Fibroblast of skin of left biceps (primary cell): ENCODE measurements at regions not wholly inside any gene's neighbourhood (a gene's known extent, or its start where the extent isn't known, plus 50 kb on each side); places are given as distances from the start of the nearest gene placed in this dataset.
"Not testable (repeated sequence)": the region's sequence is repeated elsewhere in the genome, so short reads cannot be mapped to it uniquely, and the experiment has no call there.

Source experiments
- DNase-seq, 2 experiments: peaks; one replicate each; pipeline ENCODE4 v3.0.0-alpha.2; 2013; ENCODE audit warnings: low read depth in 2 of 2

DNA sequence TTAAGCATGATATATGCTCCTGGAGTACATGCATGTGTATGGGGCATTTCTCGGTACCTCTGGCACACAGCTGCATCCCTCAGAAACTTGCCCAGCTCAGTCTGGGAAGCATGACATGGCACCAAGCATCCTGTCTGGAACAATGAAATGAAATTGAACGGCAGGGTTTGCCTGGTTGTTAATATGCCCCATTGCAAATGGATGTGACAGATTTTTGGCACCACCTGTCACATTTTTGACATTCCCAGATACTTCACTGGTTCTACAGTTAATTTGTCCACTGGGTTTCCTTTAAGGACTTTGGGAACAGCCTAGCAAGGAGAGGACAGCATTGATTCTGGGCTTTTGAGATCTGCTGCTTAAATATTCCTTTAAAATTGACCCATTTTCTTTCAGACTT lies 305.8 kb downstream of the TSN start:
- DNase-seq, result no peak

DNA sequence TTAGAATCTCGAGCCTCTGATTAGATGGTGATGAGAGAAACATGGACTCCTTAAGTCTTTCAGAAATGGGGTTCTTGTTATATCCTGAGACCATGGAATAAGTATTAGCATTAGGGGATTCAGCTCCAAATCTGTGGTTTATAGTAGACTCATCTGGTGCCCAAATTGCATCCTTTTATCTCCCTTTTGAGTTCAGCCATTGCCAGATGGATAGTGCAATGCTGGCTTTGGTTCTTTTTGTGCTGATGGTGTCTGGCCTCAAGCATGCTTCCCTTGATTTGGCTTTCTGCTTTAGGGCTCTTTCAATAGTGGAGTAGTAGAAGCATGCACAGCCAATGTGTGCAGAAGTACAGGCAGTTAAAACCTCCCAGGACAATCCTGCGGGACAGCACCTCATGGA lies 306.4 kb downstream of the TSN start:
- DNase-seq, result no peak

DNA sequence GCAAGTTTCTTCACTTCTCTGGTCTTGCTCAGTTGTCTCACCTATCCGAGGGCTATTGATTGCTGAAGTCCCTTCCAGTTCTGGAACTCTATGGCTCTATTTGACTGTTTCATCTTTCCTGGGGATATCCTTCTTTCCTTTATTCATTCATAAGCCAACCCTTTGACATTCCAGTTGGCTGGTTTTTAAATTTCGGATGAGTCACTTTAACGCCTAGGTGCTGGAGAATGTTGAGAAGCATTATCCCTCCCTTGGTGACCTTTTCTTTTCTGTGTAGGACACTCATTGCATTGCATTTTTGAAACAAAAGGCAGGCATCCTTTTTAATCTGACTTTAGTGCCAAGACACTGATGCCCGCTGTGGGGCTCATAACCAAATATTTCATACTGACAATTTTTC lies 307.1 kb downstream of the TSN start:
- DNase-seq, result no peak

DNA sequence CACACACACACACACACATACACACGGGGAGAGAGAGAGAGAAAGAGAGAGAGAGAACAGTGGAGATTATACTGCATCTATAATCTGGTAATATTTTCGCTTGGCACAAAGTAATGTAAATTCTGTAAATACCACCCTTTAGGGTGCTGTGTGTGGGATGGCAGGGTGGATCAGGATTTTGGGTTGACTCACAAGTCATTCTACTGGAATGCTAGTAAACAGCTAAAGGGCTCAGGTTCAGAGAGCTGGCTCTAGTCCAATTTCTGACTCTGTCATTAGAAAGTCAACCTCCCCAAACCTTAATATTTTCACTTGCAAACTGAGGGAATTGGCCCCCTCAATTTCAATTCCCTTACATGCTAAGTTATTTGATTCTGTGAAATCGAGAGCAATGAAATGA lies 308.3 kb downstream of the TSN start:
- no peak for DNase-seq

DNA sequence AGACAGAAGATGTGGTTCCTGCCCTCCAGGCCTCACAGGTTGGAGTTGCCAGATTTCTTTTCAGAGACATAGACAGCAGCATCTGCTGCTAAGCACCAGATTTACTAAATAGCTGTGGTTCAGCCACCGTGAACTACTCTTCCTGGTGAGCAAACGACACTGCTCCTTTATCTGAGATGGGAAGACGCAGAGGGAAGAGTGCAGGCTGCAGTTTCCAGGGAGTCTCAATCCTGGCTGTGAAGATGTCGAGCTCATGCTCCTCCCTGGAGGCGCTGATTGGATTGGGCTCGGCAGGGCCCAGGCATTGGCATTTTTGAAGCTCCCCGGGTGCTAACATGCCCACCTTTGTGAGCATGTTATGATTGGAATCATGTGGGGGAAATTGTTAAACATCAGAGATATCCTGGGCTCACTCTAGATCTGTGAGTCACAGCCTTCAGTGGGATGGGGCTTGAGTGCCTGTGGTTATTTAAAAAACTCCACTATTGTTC lies 314.8 kb downstream of the TSN start:
- no peak for DNase-seq

DNA sequence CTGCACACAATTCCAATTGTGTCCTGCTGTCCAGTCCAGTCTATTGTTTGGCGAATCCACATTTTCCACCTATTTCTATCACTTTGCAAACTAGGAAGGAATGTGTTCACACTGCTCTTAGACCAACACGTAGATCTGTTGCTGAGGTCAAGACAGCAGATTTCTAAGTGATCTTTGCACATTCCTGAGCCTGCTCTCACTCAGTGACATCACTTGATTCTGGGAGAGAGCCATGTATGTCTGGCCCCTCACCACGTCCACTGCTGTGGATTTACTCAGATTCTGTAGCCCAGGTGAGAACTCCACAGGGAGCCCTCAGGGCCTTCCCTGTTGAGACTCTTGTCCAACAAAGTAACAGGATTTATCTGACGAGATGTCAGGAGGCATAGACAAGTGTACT lies 317.2 kb downstream of the TSN start:
- no peak for DNase-seq

DNA sequence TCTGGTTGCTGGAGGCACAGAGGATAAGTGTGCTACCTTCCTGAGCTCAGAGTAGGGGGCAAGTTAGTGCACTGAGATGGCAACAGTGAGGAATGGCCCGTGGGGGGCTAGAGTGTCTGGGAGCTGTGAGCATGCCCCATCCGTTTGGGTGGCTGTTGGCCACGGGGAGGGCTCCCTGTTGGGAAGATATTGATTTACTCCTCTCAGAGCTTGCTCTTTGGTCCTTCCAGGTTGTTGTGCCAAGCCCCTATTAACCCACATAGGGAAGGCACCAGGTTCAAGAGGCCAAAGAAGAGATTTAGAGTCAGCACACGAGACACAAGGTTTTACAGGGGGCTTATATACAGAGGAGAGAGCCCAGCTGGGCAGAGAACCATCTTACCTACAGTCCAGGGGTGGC lies 318.8 kb downstream of the TSN start:
- DNase-seq, result no peak

DNA sequence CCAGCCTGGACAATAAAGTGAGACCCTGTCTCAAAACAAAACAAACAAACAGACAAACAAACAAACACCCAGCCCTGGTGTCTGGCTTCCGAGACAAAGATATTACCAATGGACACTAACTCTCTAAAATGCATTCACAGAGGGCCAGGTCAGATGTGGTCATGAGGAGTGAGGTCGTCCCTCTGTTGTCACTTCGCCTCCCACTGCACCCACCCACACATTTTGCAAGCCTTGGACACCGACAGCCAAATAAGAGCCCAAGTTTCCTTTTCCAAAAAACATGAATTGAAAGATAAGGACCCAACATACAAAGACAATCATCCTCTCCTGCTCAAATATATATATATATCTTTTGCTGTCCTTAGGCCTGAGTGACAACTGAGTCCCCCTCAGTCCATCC lies 319.9 kb downstream of the TSN start:
- no peak for DNase-seq

DNA sequence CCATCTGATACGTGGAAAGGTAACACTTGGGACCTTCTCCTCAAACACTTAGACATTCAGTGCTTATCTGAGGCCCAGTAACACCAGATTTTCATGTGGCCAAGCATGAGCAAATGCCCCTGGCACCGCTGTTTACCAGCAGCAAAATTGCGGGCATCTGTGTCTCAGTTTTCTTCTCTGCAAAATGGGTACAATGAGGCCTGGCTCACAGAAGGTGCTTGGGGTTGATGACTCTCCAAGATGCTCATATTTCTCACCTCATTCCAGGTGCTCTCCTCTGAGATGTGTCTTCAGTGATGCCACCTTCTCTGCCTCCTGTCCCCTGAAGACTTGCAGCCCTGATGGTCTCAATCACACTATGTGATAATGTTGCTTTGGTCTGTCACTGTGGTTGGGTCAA lies 321.7 kb downstream of the TSN start:
- DNase-seq, result no peak

DNA sequence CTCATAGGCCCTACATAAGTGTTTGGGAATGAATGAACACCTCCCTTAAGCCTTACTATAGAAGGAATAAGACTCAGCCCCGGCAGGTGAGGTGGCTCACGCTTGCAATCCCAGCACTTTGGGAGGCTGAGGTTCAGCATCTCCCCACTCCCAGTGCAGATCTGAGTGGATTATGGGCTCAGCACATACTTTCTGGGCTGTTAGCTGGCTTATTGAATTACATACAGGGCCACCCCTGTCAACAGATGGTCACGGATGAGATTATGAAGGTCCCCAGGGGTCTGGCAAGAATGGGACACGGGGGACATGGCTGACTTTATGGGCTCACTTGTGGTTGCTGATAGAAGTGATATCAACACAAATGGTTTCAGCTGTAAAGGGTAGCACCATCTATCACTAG lies 322.3 kb downstream of the TSN start:
- no peak for DNase-seq

DNA sequence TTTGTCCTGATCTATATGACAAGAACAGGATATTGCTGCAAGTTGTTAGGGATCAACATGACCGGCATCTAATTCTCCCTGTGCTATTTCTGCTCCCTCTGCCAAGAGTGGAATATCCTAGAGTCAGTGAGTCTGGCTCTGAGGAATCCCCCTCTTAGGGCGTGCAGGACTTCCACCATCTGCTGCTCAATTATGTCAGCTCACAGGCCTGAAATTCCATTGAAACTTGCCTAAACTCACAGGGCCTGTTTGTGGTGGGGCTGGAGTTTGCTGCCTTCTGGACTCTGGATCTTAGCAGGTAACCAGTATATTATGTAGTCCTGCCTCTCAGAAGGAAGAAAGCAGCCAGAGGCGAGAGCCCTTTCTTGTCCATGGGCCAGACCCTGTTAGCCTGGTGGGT lies 323.0 kb downstream of the TSN start:
- no peak for DNase-seq

DNA sequence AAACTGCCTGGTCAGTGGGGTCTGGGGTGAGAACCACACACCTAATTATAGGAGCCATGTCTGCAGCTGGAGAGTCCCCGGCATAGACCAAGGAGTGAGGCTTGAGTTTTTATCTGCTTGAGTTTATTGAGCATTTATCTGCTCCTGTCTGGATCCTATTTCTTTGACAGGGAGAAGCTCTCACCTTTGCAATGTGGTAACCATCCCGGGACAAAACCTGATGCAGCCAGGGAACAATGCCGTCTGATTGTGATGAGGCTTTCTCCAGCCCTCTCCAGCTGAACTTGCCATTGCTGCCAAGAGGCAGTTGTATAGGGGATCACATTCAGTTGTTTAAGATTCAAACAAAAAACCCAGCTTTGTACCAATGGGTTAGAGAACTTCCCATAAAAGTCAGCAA lies 324.4 kb downstream of the TSN start:
- DNase-seq, result no peak

DNA sequence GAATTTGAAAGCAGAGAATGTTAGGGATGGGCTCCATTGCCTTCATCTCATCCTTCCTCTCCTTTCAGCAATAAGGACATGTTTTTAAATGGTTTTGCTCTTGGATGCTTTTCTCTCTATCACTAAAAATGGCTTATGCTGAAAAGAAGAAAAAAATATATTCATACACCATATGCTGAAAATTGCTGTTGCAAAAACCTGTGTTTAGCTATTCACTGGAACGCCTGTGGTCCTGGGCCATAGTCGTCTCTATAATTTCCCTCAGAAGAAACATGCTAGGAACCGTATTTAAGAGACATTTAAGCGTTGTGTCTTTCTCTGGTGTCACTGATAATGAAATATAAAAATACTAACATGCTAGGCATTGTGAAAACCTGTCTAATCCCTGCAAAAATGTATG lies 324.9 kb downstream of the TSN start:
- DNase-seq, result no peak

DNA sequence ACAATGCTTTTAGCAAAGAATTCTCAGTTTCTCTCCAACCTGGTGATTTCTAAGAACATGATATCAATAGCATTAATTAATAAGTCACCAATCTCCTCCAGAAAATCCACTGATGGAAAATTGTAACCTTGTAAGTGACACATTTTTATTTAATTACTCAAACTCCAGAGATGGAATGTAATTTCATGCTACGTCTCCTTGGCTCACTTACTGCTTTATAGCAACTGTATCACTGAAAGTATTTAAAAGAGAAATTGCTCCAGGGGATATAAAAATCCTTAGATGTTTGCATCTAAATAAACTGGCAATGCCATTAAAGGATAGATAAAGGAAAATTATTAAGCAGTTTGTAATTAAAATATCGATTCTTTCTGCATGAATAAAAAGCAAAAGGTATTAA lies 325.4 kb downstream of the TSN start:
- no peak for DNase-seq

DNA sequence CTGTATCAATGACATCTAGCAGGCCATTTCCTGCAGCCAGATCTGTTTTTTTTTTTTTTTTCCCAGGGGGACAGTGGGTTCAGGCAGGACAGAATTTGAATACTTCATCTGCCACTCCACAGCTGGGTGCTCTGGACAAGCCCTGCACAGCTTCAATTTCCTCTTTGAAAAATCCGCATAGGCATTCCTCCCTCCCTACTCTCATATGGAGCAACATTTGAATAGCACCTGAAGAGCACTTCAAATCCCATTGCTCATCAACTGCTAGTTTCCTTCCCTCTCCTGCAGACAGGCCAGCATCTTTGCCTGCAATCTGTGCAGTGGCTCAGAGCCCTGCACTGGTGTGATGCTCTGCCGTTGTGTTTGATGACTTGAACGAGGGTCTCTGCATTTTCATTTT lies 326.3 kb downstream of the TSN start:
- no peak for DNase-seq

DNA sequence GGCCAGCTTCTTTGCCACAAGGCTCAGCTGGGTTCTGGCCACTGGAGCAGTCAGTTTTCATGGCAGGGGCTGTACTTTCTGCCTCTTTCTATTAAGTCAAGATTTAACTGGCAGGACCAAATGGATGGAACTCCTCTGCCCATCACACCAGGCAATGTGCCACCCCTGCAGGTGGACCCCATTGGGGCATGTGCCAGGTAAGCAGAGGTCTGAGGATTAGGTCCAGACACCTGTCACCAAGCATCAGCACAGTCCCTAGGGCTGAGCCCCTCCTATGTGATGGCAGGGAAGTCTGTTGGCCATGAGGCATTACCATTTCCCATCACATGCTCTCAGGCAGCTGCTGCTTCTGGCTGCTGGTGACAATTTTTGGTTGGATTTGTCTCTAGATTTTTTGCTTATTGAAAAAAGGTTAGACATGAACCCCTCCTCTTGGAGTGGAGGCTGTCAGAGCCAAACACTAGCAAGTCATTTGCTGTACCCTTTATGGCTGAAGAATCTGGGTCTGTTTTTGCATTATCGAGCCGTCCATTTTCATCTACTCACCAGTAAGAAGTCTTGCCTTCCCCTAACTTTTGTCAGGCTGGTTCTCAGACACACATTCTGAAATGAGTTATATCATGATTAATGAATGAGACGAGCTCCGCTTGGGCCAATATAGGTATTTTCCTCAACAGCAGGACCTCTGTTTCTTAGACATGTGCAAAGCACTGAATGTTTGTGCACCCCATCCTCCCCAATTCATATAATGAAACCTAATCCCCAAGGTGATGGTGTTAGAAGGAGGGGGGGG lies 328.0 kb downstream of the TSN start:
- no peak for DNase-seq

DNA sequence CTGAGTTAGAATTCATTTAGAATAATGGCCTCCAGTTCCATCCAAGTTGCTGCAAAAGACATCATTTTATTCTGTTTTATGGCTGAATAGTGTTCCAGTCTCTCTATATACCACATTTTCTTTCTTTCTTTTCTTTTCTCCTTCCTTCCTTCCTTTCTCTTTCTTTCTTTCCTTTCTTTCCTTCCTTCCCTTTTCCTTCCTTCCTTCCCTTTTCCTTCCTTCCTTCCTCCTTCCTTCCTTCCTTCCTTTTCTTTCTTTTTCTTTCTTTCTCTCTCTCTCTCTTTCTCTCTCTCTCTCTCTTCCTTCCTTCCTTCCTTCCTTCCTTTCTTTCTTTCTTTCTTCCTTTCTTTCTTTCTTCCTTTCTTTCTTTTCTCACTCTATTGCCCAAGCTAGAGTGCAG lies 330.2 kb downstream of the TSN start:
- DNase-seq, result not testable (repeated sequence)

DNA sequence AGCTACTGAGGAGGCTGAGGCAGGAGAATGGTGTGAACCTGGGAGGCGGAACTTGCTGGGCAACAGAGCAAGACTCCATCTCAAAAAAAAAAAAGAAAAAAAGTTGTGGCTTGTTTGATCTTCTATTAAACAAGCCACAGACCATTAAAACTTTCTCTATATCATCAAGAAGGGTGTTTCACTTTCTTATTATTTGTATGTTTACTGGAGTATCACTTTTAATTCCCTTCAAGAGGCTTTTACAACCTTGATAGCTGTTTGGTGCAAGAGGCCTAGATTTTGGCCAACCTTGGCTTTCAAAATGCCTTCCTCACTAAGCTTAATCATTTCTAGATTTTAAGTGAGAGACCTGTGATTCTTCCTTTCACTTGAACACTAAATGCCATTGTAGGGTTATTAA lies 339.1 kb downstream of the TSN start:
- no peak for DNase-seq

DNA sequence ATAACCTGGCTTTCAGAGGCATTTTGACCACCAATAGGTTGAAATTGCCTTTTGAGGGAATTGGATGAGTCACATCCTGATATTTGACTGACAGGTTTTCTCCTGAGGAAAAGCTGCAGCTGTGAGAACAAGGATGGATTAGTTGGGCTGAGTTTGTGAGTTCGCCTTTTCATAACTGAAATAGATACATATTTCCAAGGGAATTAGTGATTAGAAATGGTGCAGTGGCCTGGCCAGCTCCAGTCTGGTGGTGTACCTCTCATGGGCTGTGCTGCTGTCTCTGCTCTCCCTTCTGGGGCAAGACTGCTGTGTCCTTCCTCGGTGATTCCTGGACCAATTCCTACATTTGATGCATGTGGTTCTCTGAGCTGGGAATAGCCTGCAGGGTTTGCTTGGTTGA lies 341.3 kb downstream of the TSN start:
- no peak for DNase-seq

DNA sequence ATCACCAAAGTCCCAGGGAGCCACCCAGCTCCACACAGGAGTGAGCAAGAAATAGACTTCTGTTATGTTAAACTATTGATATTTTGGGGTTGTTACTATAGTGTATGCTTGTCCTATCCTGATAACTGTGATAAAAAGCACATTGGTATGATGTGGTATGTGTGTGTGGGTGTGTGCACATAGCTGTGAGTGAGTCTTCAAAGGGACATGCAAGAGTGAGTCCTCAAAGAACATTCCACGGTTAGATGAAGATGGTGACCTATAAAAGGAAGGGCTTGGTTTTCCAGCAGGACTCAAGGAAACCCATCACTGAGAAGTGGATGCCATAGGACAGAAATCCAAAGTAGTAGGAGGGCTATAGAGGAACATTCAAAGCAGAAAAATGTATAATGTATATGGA lies 342.9 kb downstream of the TSN start:
- DNase-seq, result no peak

DNA sequence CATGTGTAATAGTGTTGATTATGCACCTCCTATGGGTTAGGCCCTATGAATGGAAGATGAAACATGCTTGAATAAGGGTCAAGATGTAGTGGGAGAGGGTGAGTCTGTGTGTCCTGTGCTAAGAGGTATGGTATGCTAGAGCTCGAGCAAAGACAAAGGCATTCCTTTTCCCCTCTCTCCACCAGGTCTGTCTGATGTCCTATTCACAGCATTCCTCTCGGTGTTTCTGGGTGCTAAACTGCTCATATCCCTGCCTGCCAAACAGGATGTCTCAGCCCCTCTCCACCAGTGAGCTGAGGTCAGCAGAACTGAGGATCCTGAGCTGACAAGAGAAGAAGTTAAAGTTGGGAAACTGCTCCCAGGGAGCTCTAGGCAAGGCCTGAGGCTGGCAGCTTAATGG lies 344.9 kb downstream of the TSN start:
- DNase-seq, result no peak

DNA sequence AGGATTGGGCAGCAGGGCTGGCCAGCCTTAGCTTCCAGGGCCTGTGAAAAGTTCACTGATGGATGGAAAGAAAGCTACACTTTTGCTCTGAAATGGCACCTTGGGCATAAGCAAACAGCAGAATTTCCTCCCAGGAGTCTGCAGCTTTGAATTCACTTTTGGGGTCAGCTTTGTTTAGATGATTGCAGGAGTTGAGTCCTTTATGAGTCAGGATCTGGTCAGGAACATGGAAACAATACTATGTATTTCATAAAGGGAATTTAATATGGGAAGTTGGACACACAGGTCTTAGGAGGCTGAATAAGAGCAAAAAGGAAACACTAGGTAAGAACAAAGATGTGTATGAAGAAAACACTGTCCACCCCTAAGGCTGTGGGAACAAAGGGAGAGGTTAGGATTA lies 345.3 kb downstream of the TSN start:
- no peak for DNase-seq

DNA sequence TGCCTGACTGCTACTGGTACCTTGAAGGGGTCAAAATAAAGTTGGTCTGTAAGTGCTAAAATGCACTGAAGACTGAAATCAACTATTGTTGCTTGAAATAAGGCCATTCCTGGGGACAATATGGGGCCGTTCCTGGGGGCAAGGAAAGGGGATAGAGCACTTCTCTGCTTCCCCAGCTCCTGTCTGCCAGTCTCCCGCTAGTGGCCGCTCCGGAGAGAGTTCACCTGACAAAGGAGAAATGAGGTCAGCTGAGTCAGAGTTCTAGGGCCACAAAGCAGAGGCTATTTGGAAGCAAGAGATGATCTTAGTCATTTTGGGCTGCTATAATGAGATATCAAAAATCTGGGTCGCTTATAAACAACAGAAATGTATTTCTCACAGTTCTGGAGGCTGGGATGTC lies 345.9 kb downstream of the TSN start:
- DNase-seq, result no peak

DNA sequence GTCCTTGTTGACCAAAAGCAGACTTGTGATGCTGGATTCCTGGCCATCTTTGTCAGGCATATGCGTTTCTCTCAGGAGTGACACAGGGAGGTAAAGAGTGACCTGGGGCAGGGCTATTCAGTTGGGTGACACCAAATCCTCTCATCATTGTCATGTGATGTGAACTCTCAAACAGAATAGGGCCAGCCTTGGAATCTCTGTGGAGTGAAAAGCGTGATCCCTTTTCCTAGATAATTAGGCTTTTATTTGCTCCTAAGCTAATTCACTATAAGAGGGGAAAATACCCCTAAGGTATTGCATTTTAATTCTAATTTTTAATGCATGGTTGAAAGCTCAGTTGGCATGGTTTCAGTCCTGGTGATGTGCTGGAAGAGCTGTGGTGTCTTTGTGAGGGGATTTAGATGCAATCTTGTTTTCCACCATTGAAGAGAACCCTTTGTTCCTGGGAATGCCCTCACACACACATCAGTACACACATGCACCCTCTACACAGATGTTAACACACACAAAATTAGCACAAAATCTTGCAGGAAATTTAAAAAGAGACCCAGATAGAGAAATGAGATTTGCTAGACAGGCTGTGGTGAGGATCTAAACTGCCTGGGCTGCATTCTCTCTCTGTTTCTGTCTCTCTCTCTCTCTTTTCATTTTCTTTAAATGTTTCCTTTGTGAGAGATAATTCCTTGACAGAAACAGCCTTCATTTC lies 349.9 kb downstream of the TSN start:
- no peak for DNase-seq
